H1 (cell line): ENCODE measurements at regions not wholly inside any gene's neighbourhood (a gene's known extent, or its start where the extent isn't known, plus 50 kb on each side); places are given as distances from the start of the nearest gene placed in this dataset.

Experiments
- EP300 ChIP-seq, 2 experiments: IDR thresholded peaks; 1 replicate in 1 of 2; 2 replicates in 1 of 2; pipeline ENCODE4 v1.6.1; 2011 to 2012; ENCODE audit warnings: low read depth in 2 of 2, low read length in 2 of 2, mild to moderate bottlenecking in 2 of 2, borderline replicate concordance in 1 of 2, inconsistent platforms in 1 of 2, moderate library complexity in 1 of 2
- NRF1 ChIP-seq: IDR thresholded peaks from 2 replicates; pipeline ENCODE4 v1.6.1; 2011; ENCODE audit warnings: mild to moderate bottlenecking, low read depth, low read length, improper control_type of control experiment
- POU5F1 ChIP-seq: IDR thresholded peaks from 2 replicates; pipeline ENCODE4 v1.6.1; 2011; ENCODE audit warnings: low read depth, mild to moderate bottlenecking, low read length, moderate library complexity
- RAD21 ChIP-seq, 2 experiments: IDR thresholded peaks in 1 of 2; conservative IDR thresholded peaks in 1 of 2; 2 replicates each; pipeline ENCODE4 v1.6.1; 2011; ENCODE audit warnings: low read depth in 2 of 2, low read length in 2 of 2, improper control_type of control experiment in 1 of 2, inconsistent platforms in 1 of 2, mild to moderate bottlenecking in 1 of 2, moderate library complexity in 1 of 2
- RNF2 ChIP-seq: fragments of 200-900, 300-1000 bp; sonication (generic); IDR thresholded peaks from 2 replicates; pipeline ENCODE4 v1.7.1; 2016; ENCODE audit warnings: borderline replicate concordance, low read depth, mild to moderate bottlenecking, antibody characterized with exemption, low read length; ENCODE audit not compliant: poor library complexity, severe bottlenecking; ENCODE audit errors: missing control alignments

DNA sequence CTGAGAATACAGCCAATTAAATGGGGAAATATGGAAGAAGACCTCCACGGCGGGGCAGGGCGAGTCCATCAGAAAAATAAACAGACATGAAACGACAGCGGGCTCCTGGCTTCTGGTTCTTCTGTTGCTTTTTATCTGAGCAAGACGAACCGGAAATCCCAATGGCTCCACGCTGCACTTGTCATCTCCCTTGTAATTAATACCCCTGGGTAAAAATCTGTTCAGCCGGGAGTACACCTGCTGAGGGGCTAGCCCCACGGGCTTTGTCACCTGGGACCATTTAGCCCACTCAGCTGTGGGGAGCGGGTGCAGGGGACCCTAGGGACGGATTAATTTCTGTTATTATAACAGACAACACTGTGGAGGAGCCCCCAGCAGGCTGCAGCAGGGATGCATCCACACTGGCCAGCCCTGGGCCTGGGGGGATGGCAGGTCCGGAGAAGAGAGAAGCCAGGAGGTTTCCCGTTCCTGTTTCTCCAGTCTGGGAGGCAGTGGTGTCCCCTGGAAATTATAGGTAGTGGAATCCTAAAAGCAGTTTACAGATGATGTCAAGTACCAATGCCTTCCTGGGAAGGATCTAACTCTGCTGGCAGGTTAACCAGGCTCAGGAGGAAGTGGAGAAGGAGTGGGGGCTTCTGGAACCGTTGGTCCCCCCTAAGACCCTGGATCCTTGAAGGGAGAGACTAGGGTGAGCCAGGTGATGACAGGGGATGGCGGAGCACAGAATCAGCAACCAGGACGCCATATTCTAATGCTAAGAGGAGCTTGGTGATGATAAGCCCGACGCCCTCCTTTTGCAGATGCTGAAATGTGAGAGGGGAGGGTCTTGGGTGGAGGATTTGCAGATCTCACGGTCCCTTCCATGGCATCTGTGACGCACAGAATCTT, 566.1 kb downstream of the PTPRU start:
- TF ChIP-seq RAD21 (IDR thresholded peaks at IDR 0.05 in 1 of 2, conservative IDR thresholded peaks at IDR 0.05 in 1 of 2; ENCODE audit: low read depth in 2 of 2, low read length in 2 of 2) (no peak), RNF2 (no peak), POU5F1 (no peak), EP300 (IDR thresholded peaks at IDR 0.05; ENCODE audit: borderline replicate concordance in 1 of 2, low read depth in 2 of 2, low read length in 2 of 2) (no peak), NRF1 (no peak)
